ENCODE measurements at regions not wholly inside any gene's neighbourhood (a gene's known extent, or its start where the extent isn't known, plus 50 kb on each side); places are given as distances from the start of the nearest gene placed in this dataset.
"Not testable (repeated sequence)": the region's sequence is repeated elsewhere in the genome, so short reads cannot be mapped to it uniquely, and the experiment has no call there.

DNA sequence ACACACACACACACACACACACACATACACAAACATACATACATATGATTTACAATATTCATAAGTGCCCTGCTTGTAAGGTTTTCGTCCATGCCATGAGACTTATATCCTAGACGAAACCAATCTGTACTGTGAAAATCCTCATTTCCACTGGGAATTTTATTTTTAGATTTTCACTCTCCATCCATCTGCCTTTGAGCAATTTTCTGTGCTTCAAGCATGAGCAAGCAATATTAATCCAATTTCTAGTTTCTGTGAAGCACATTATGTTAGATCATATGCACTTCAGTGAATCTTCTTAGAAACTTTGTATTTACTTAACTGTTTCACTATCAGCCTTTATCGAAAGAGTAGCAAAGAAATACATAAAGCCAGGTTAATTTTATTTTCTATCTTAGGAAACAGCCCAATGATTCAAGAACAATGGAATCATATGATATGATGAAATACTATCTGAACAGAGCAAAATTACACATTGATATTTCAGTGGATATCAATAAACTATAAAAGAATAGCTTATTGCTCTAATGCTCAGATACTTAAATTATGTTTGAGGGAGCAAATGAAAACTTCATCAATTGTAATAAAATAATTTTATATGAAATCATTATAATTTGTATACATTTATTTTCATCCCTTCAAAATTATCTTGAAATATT, 1100.7 kb upstream of the MIR17HG start:
- DNase-seq (ENCODE audit: low read depth), result no peak

DNA sequence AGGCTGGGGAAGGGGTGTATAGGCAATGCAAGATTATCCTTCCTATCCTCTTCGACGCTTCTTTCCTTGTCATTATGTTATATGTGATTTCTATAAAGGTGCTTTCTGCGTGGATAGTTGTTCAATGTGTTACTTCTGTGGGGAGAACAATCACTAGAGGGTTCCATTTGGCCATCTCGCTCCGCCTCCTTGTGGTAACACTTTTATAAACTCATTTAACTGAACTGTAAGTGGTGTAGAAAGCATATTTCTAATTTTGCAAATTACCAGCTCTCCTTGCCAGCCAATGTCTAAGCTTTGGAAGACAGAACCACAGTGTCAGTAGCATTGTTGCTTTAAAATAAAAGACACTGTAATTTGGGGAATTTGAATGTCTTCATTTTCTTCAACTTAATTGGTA, 1093.7 kb upstream of the MIR17HG start:
- no peak for DNase-seq (ENCODE audit: low read depth)

DNA sequence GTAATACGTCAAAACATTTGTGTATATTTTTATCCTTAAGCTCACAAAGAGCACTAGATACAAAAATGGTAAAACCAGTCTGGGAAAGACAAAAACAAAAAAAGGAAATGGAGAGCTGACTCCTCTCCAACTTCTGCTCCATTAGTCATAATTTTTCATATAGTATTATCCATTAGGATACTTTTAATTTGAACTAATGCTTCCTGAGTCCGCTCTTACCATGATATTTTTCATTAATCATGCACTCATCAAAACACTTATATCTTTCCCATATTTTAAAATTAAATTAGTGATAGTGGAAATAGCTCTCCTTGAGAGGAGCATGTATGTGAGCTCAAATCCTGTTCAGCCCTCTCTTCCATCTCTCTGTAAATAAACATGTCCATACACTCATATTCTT, 1093.0 kb upstream of the MIR17HG start:
- no peak for DNase-seq (ENCODE audit: low read depth)

DNA sequence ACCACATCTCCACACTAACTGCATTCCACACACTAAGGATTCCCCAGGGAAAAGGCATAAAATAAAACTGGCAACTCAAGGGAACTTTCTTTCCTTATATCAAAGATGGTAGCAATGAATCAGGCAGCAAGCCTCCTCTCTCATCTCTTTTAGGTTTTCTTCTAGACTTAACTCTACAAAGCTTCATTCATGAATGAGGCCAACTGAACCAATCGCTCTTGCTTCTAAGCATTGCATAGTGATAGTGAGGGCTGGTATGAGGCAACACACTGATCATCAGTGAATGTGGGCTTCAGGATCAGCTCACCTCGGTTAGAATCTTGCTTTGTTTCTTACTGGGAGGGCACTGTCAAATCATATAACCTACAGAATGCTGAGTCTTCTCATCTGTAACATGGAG, 1090.7 kb upstream of the MIR17HG start:
- no peak for DNase-seq (ENCODE audit: low read depth)

GRCh38 chr13:90258129-90258528, 1089.4 kb upstream of the MIR17HG start:
- no peak for DNase-seq (ENCODE audit: low read depth)

GRCh38 chr13:90261343-90261742, 1086.1 kb upstream of the MIR17HG start:
- DNase-seq (ENCODE audit: low read depth), result no peak

GRCh38 chr13:90270226-90270625, 1077.3 kb upstream of the MIR17HG start:
- no peak for DNase-seq (ENCODE audit: low read depth)

GRCh38 chr13:90272356-90272755, 1075.1 kb upstream of the MIR17HG start:
- peak; percentile 2 for DNase-seq (ENCODE audit: low read depth)

DNA sequence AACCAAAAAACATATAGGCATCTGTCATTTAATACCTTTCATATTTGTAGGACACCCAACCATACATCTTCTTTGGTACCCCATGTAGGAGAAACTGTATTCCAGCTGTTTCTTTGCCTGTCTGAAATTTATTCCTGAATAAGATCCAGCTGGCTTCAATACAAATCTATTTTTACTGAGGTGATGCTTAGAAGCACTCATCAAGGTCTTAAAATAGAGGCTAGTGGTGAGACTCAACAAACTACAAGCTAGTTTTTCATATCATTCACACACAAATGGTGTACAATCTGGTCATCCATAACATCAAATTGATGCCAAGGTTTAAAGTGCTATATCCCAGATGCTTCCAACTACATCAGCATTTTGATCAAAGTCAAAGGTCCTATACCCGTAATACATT, 1071.3 kb upstream of the MIR17HG start:
- no peak for DNase-seq (ENCODE audit: low read depth)

DNA sequence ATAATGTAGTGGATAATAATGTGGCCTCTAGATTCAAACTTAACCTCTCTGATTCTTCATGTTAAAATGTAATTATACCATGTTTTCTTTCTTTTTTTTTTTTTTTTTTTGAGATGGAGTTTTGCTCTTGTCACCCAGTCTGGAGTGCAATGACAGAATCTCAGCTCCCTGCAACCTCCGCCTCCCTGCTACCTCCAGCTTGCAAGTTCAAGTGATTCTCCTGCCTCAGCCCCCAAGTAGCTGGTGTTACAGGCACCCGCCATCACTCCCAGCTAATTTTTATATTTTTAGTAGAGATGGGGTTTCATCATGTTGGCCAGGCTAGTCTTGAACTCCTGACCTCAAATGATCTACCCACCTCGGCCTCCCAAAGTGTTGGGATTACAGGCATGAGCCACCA, 1069.3 kb upstream of the MIR17HG start:
- not testable (repeated sequence) for DNase-seq (ENCODE audit: low read depth)

GRCh38 chr13:90281709-90282108, 1065.8 kb upstream of the MIR17HG start:
- DNase-seq (ENCODE audit: low read depth), result no peak

DNA sequence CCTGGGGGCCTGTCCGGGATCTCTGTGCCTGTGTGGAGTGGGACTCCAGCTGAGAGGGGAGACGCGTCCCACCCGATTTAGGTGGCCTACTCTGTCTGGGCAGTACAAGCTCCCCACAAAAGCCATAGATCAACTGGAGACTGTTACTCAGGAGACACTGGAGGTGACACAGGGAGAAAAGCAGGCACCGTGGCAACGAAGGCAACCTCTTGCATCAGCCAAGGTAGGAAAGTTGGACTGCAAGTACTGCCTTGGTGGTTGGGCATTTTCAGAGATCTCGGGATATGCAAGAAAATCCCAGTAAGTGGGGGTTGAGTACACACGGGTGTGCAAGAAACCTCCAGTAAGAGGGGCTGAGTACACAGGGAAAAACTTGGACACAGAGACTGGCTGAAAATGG, 1060.0 kb upstream of the MIR17HG start:
- no peak for DNase-seq (ENCODE audit: low read depth)

DNA sequence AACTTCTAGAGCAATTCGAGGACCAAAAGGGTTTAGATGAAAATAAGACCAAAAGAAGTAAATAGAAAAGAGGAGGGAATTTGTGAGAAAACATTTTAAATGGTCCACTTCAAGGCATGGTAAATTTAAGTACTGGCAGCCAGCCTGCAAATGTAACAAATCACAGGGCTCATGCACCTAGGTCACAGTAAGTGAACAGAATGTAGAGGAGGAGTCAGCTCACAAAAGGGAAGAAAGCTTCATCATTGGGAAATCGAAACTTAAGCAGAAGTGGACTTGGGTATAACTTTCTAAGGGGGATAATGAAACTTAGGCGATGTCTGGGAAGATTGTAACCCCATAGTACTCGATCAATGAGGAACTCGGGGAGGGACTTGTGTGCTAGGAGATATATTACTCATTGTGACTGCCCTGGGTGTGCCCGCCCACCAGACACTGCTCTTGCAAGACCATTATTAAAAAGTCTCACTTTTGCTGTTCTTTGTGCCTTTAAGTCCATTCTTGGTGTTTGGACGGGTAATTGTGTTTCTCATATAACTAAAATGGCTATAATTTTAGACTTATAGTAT, 1053.6 kb upstream of the MIR17HG start:
- DNase-seq (ENCODE audit: low read depth), result no peak

GRCh38 chr13:90299238-90299637, 1048.2 kb upstream of the MIR17HG start:
- no peak for DNase-seq (ENCODE audit: low read depth)

- no peak for DNase-seq (ENCODE audit: low read depth)
These were observed 1047.5 kb upstream of the MIR17HG start for GRCh38 chr13:90300015-90300414.

GRCh38 chr13:90302107-90302506, 1045.4 kb upstream of the MIR17HG start:
- DNase-seq (ENCODE audit: low read depth), result no peak

GRCh38 chr13:90305796-90306195, 1041.7 kb upstream of the MIR17HG start:
- DNase-seq (ENCODE audit: low read depth), result no peak

DNA sequence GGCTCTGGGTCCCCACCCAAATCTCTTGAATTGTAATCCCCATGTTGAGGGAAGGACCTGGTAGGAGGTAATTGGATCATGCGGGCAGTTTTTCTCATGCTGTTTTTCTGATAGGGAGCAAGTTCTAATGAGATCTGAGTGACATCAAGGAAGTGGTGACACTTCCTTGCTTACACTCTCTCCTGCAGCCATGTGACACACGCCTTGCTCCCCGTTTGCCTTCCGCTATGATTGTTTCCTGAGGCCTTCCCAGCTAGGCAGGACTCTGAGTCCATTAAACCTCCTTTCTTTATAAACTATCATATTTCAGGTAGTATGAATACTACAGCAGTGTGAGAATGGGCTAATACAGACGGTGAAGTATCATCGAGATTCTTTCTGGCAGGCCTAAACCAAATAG, 1040.4 kb upstream of the MIR17HG start:
- DNase-seq (ENCODE audit: low read depth), result no peak

GRCh38 chr13:90308249-90308648, 1039.2 kb upstream of the MIR17HG start:
- no peak for DNase-seq (ENCODE audit: low read depth)

GRCh38 chr13:90311929-90312328, 1035.6 kb upstream of the MIR17HG start:
- no peak for DNase-seq (ENCODE audit: low read depth)

DNA sequence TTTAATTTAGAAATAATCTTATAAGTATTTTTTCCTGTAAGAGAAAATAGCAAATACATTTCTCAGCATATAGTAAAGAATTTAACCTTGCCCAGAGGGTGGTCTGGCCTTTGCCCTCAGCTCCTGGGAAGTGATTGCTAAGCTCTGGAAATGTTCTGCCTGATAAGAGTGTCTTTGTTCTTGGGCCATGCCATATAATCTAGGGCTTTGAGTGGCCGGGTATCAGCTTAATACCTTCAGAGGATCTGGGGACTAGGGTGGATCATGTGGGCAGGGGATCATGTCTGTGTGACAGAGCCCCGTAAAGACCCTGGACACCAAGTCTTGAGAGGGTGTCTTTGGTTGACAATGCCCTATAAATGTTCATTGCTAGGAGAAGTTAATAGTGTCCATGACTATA, 1032.4 kb upstream of the MIR17HG start:
- DNase-seq (ENCODE audit: low read depth), result no peak

DNA sequence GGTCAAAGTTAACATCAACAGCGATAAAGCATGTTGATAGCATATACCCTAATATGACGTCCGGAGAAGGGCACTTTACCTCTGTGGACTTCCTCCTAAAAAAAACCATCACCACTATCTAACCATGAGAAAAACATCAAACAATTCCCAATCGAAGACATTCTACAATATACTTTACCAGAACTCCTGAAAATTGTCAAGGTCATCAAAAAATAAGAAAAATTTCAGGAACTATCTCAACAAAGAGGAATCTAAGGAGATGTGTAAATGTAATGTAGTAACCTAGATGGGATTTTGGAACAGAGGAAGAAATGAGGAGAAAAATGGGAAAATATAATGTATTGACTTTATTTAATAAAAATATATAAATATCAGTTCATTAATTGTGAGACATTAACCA, 1026.8 kb upstream of the MIR17HG start:
- DNase-seq (ENCODE audit: low read depth), result no peak

DNA sequence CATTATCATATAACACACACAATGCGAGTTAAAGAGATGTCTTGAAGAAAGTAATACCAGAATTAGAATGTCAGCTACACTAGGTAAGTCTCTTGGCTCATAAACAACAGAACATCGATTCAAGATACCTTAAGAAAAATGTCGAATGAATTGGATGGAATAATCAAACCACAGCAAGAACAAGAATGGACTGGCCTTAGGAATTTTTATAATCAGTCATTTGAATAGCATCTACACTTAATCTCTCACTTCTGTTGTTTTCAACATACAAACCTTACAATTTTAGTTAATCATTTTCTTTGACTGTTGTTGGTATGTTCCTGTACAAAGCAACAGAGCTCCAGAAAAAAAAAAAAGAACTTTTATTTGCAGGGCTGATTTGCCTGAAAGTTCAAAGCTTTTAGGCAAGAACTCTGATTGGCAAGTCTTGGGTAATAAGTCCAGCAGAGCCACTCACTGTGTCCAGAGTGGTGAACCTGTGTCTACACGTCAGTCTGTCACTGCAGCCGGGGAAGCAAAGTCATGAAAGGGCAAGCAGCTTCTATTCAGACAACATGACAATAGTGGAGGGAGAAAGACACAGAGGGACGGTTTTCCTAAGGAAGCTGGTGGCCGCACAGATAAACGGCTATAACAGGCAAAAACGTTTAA, 1026.1 kb upstream of the MIR17HG start:
- DNase-seq (ENCODE audit: low read depth), result no peak

- no peak for DNase-seq (ENCODE audit: low read depth)
These were observed 1017.8 kb upstream of the MIR17HG start for GRCh38 chr13:90329641-90330040.

All from HS-5 (cell line).